BE2C (cell line): ENCODE measurements at regions not wholly inside any gene's neighbourhood (a gene's known extent, or its start where the extent isn't known, plus 50 kb on each side); places are given as distances from the start of the nearest gene placed in this dataset.
"Not testable (repeated sequence)": the region's sequence is repeated elsewhere in the genome, so short reads cannot be mapped to it uniquely, and the experiment has no call there.

ENCODE experiments used
- DNase-seq: peaks from one replicate; pipeline ENCODE4 v3.0.0-alpha.2; 2020
- H3K27me3 ChIP-seq: fragments of 250-450 bp; sonication (Bioruptor Pico); 2 replicates; pipeline ENCODE4 v1.5.1; 2020; ENCODE audit warnings: mild to moderate bottlenecking
- H3K36me3 ChIP-seq: fragments of 250-450 bp; sonication (Bioruptor Pico); 2 replicates; pipeline ENCODE4 v1.5.1; 2020; ENCODE audit warnings: mild to moderate bottlenecking
- H3K4me1 ChIP-seq: fragments of 250-450 bp; sonication (Bioruptor Pico); 2 replicates; pipeline ENCODE4 v1.5.1; 2020
- H3K4me3 ChIP-seq: 2 replicates; pipeline ENCODE4 v1.5.1; 2011; ENCODE audit warnings: low read depth, low read length
- H3K9me3 ChIP-seq: fragments of 250-450 bp; sonication (Bioruptor Pico); 2 replicates; pipeline ENCODE4 v1.5.1; 2020
- CTCF ChIP-seq: IDR thresholded peaks from 2 replicates; pipeline ENCODE4 v1.5.1; 2012; ENCODE audit warnings: mild to moderate bottlenecking, low read depth, low read length

DNA sequence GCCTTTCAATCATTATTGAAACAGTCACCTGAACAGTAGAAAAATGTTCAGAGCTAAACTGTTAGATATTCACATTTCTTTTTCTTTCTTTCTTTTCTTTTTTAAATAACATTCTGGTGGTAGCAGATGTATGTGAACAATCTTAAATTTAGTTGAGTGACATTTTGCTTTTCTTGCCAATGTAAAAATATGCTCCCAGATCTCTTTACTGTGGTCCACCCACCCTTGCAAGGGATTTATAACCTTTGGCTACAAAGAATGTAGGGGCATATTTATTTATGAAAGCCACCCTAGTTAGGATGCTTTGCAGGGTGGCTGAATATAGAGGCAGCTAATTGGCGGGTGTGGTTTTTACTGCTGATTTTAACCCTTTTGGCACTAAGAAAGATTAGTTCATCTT lies 473.9 kb downstream of the MFSD1 start:
- Histone ChIP-seq H3K4me1 (no peaks in the 10 kb centered on the region), H3K9me3 (no peaks in the 10 kb centered on the region), H3K27me3 (peaks cover 5% of the 10 kb centered on the region), H3K4me3 (no peak overlapping the region), H3K36me3 (no peaks in the 10 kb centered on the region)
- no peak for TF ChIP-seq CTCF
- DNase-seq = no peak

- H3K9me3 ChIP-seq = no peaks in the 10 kb centered on the region
- no peak overlapping the region for H3K4me3 ChIP-seq
- DNase-seq = no peak
- no peak for TF ChIP-seq CTCF
- H3K36me3 ChIP-seq = no peaks in the 10 kb centered on the region
- no peaks in the 10 kb centered on the region for H3K4me1 ChIP-seq
- H3K27me3 ChIP-seq = peaks cover 5% of the 10 kb centered on the region; the same call in 1 of the 2 replicates
Observed at GRCh38 chr3:159277814-159278213, 476.0 kb downstream of the MFSD1 start.

GRCh38 chr3:159280386-159281191 lies 478.7 kb downstream of the MFSD1 start:
- TF ChIP-seq CTCF = no peak
- no peak for DNase-seq
- H3K4me3 ChIP-seq = no peak overlapping the region

DNA sequence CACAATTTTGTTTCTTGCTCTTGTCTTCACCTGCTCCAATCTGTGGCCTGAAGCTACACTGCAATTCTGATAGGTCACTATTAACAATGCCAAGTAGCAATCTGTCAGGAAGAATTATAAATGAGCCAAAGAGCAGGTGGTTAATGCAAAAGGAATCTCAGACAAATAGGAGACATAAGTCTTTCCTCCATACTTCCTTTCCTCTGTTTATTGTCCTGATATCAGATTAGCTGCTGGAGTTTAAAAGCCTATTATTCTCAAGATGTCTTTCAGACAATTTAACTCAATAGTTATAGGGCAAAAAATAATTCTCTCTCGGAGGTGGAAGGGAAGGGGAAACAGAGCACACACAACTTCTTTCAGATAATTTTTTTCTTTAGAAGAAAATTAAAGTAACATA lies 491.6 kb downstream of the MFSD1 start:
- no peak for TF ChIP-seq CTCF

More at GRCh38 chr3:159280386-159281191, 478.7 kb downstream of the MFSD1 start:
- H3K4me1 ChIP-seq = no peaks in the 10 kb centered on the region
- H3K27me3 ChIP-seq = no peaks in the 10 kb centered on the region
- no peaks in the 10 kb centered on the region for H3K9me3 ChIP-seq
- H3K36me3 ChIP-seq = no peaks in the 10 kb centered on the region

DNA sequence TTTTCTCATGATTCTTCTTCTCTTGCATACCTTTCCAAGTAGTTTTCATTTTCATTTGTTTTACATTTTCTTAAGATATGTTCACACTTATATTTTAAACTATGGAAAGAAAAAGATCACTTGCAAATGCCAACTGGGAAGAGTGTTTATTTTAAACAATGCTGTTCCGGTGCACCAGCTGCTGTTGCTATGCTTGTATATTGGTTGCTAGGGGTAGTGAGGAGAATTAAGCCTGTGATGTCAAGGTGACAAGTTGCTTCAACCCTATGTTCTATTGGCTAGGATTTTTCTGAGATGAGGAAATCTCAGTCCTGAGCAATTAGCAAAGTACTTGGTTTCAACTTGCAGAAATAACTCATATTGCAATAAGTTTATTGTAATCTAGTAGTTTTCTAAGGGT lies 500.1 kb downstream of the MFSD1 start:
- TF ChIP-seq CTCF = no peak
- H3K36me3 ChIP-seq = no peaks in the 10 kb centered on the region
- no peak for DNase-seq
- H3K27me3 ChIP-seq = no peaks in the 10 kb centered on the region
- H3K4me1 ChIP-seq = no peaks in the 10 kb centered on the region
- no peaks in the 10 kb centered on the region for H3K9me3 ChIP-seq
- H3K4me3 ChIP-seq = no peak overlapping the region

More for the DNA sequence above, 491.6 kb downstream of the MFSD1 start:
- Histone ChIP-seq H3K9me3 (no peaks in the 10 kb centered on the region), H3K4me1 (no peaks in the 10 kb centered on the region), H3K27me3 (0 out of 2 replicates have a peak, but pooled peaks cover 2% of the 10 kb centered on the region), H3K4me3 (no peak overlapping the region), H3K36me3 (no peaks in the 10 kb centered on the region)
- DNase-seq = no peak

DNA sequence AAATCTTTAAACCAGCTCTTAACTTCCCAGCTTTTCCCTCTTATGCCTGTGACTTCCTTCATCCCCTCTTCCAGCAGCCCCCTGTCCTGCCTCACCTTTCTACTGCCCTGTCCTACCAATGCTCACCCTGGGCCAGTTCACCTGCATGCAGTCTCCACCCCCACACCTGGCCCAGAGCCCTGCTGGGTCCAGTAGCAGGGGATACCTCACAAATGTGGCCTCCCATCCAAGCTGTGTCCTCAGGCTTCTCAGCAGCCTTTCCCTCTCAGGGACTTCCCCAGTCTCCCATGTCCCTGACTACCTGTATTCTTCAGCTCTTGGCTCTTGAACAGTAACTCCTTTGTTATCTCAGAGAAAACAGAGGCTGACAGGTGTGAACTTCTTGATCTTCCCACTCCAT lies 503.2 kb downstream of the MFSD1 start:
- H3K4me3 ChIP-seq = no peak overlapping the region

DNA sequence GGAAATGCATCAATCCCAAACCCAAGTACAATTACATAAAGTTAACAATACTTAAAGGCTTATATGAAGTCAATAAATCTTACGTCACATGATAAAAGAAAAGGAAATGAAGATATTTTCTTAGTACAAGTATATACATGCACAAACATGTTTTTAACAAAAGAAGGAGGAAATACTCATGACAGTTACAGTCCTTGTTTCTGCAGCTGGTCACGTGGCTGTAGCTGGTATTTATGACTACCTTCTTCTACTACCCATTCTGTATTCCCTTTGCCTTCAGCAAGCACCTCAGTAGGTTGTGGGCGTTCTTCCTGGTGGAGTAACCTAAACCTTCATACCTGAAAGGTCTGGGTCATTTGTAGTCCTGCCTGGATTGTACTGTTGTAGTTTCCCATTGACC lies 514.9 kb downstream of the MFSD1 start:
- not testable (repeated sequence) for H3K36me3 ChIP-seq, H3K9me3 ChIP-seq, H3K4me1 ChIP-seq, H3K4me3 ChIP-seq, H3K27me3 ChIP-seq, DNase-seq

More for the DNA sequence above, 503.2 kb downstream of the MFSD1 start:
- Histone ChIP-seq H3K36me3 (no peaks in the 10 kb centered on the region), H3K9me3 (no peaks in the 10 kb centered on the region), H3K4me1 (no peaks in the 10 kb centered on the region), H3K27me3 (no peaks in the 10 kb centered on the region)
- DNase-seq = no peak
- no peak for TF ChIP-seq CTCF
